Endothelial cell of umbilical vein (primary cell): ENCODE measurements at regions not wholly inside any gene's neighbourhood (a gene's known extent, or its start where the extent isn't known, plus 50 kb on each side); places are given as distances from the start of the nearest gene placed in this dataset.

Experiments
- CTCF ChIP-seq, 2 donors: IDR thresholded peaks; 1 replicate in 1 of 2; 2 replicates in 1 of 2; pipeline ENCODE4 v1.5.1; 2011; ENCODE audit warnings: low read length in 2 of 2, mild to moderate bottlenecking in 2 of 2, moderate library complexity in 2 of 2, control low read depth in 1 of 2, inconsistent platforms in 1 of 2, low read depth in 1 of 2; ENCODE audit not compliant: insufficient read depth in 1 of 2; ENCODE audit errors: extremely low read depth in 1 of 2
- EZH2 ChIP-seq: IDR thresholded peaks from 2 replicates; pipeline ENCODE4 v1.6.1; 2012; ENCODE audit warnings: borderline replicate concordance, low read depth, mild to moderate bottlenecking, moderate library complexity, low read length, inconsistent platforms; ENCODE audit not compliant: severe bottlenecking
- FOS ChIP-seq: IDR thresholded peaks from 2 replicates; pipeline ENCODE4 v1.6.1; 2011; ENCODE audit warnings: mild to moderate bottlenecking, low read length, moderate library complexity, borderline replicate concordance; ENCODE audit not compliant: insufficient read depth
- GATA2 ChIP-seq: IDR thresholded peaks from 2 replicates; pipeline ENCODE4 v1.7.0; 2011; ENCODE audit warnings: low read depth, mild to moderate bottlenecking, moderate library complexity, mixed read lengths, low read length; ENCODE audit not compliant: insufficient read length, insufficient read depth
- MAX ChIP-seq: IDR thresholded peaks from 2 replicates; pipeline ENCODE4 v1.6.1; 2011; ENCODE audit not compliant: insufficient read depth, insufficient read length
- MYC ChIP-seq: IDR thresholded peaks from one replicate; pipeline ENCODE4 v1.6.1; 2011; ENCODE audit warnings: mild to moderate bottlenecking, low read depth, low read length
- POLR2A ChIP-seq: IDR thresholded peaks from 2 replicates; pipeline ENCODE4 v1.6.1; 2012; ENCODE audit warnings: low read depth, mild to moderate bottlenecking, control low read depth, low read length
- POLR2AphosphoS5 ChIP-seq: IDR thresholded peaks from 2 replicates; pipeline ENCODE4 v1.6.1; 2012; ENCODE audit warnings: low read depth, mild to moderate bottlenecking, control low read depth, low read length, moderate library complexity; ENCODE audit not compliant: insufficient read depth

- TF ChIP-seq MYC (no peak), CTCF (IDR thresholded peaks at IDR 0.05; ENCODE audit: extremely low read depth in 1 of 2, insufficient read depth in 1 of 2, low read depth in 1 of 2, low read length in 2 of 2) (no peak), MAX (no peak), EZH2 (no peak), GATA2 (no peak), FOS (no peak), POLR2A (no peak), POLR2AphosphoS5 (no peak)
Measured at GRCh38 chr16:52677501-52677900, 130.6 kb upstream of the TOX3 start.
